GM21515 (cell line): ENCODE measurements at regions not wholly inside any gene's neighbourhood (a gene's known extent, or its start where the extent isn't known, plus 50 kb on each side); places are given as distances from the start of the nearest gene placed in this dataset.

ENCODE experiments used
- ATAC-seq: cut with Tn5 transposase; IDR thresholded peaks from one replicate; pipeline ENCODE4 v1.9.1; 2021; ENCODE audit not compliant: unreplicated experiment

GRCh38 chr20:50401587-50402418 lies 108.4 kb upstream of the PTPN1 start:
- ATAC-seq, result no peak

- no peak for ATAC-seq
Measured at GRCh38 chr20:50403565-50404418, 106.4 kb upstream of the PTPN1 start.

GRCh38 chr20:50404419-50405234 lies 105.6 kb upstream of the PTPN1 start:
- ATAC-seq, result no peak

DNA sequence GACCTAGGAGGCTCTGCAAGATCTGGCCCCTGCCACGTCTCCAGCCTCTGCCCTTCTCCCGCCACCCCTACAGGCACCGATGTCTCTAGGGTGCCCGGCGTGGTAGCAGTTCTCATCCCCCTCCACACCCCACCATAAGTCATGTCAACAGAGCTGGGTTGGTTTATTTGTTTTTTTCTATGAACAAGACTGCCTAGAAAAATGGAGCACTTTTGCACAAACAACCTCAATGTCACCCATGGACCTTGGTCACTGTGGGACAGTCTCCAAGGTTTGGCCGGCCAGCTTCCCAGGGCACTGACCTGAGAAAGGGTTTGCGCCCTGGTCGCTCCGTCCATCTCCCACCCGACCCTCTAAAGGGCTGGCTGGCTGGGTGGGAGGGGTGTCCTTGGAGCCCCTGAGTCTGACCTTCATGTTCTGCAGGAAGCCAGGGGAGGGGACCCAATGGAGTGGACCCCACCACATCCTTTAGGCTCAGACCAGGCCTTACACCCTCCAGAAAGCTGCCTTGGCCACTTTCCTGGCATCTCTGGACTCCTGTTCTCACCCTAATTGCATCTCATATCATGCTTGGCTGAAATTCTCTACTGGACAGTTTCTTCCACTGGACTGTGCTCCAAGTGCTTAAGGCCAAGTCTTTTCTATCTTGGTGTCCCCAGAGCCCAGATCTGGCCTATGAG lies 104.8 kb upstream of the PTPN1 start:
- no peak for ATAC-seq

DNA sequence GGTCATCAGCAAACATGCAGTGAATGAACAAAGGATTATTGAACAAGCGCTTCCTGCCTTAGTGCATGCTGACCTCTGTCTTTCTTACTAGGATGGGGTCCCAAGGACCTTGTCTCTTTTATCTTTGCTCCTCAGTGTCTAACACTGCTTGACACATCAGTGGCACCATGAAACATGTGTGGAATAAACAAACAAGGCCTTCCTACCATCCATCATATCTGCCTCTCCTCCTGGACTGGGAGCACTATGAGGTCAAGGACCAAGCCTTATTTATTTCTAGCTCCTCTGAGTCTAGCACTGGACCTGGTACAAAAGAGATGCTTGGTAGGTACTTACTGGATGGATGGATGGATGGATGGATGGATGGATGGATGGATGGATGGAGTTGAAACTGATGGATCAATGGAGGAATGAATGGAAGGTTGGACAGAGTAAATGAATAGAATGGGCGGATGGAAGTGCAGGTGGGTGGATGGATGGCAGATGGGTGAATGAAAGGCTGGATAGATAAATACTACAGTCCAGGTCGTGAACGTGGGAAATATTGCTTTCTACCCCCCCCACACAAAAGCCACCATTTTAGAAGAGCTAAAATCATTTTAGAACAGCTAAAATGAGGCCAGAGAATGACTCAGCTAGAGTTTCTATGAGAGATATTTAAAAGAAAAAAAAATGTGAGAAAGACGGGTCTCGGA lies 104.1 kb upstream of the PTPN1 start:
- ATAC-seq, result no peak

DNA sequence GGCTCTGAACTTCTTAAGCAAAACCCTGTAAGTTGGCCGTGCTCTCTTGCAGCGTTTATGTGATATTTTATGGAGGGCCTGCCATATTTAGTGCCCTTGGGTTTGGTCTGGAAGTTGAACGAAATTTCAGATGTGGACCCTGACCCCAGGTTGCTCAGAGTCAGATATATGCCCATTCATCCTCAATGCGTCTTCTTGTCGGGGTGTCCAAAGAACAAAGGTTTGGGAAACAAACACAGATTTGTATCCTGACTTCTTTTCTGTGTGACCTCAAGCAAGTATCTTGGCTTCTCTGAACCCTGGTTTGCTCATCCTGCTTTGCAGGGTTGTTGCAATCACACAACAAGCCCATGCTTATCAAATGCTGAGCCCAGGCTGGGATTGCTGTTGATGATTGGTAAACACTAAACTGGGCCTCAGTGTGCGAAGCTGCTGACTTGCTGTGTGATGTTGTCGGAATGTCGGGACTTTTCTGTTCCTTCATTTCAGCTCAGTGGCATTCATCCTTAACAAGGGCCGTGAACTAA lies 103.5 kb upstream of the PTPN1 start:
- no peak for ATAC-seq

DNA sequence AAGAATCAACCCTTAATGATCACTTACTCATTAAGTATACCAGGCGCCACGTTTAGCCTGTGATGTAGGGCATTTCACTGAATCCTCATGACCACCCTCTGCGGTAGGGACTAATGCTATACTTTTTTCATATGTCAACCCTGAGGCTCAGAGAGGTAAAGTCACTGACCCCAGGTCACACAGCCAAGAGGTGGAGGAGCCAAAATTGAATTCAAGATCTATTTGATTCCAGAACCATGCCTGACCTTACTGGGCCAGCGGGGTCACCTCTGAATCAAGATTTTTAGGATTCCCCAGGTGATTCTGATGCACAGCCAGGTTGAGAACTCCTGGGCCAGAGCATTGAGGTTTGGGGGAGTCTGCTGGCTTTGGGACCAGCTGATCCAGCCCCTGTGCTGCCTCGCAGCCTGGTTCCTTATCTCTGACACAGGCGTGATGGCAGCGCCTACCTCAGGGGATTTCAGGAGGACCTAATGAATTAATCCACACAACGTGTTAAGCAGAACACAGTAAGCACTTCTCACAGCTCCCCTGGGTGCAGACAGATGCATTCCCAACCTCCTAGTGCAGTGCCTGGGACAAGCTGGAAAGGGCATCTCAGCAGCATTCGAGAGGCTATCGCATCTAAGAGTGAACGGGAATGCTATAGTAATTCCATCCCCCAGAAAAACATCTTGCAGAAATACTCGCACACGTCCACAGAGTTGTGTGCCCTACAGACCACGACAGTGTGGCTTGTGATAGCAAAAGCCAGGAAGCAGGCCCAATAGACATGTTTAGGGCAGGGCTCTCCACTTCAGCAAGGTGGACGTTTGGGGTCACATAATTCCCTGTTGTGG lies 101.4 kb upstream of the PTPN1 start:
- no peak for ATAC-seq

GRCh38 chr20:50409495-50409894 lies 100.7 kb upstream of the PTPN1 start:
- no peak for ATAC-seq

DNA sequence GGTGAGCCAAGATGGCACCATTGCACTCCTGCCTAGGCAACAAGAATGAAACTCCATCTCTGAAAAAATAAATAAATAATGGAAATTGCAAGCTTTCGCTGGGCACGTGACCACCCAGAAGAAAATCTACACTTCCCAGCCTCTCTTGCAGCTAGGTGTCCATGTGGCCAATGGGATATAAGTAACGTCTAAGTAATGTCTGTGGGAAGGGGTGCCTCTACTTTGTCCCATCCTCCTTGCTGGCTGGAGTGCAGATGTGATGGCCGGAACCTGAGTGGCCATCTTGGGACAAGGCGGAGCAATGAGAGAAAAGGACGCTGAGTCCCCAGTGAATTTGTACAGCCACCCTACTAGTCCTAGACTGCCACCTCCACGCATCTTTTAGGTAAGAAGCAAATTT lies 99.8 kb upstream of the PTPN1 start:
- no peak for ATAC-seq

GRCh38 chr20:50412069-50412468 lies 98.1 kb upstream of the PTPN1 start:
- no peak for ATAC-seq

DNA sequence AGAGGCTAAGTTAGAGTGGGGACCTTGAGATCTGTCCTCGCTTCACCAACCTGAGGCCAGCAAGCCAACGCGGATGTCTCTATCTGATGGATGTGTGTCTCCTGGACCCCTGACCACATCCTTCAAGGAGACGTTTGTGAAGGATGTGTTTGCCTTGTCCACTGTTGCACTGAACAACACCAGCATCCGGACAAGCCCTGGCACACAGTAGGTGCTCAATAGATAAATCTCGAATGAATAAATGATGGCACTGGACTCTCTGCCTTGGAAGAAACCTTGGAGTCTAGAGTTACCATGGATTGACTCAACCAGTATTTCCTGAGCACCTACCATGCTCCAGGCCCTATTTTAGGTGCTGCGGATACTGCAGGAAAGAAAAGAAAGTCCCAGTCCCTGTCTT lies 97.7 kb upstream of the PTPN1 start:
- ATAC-seq, result no peak

DNA sequence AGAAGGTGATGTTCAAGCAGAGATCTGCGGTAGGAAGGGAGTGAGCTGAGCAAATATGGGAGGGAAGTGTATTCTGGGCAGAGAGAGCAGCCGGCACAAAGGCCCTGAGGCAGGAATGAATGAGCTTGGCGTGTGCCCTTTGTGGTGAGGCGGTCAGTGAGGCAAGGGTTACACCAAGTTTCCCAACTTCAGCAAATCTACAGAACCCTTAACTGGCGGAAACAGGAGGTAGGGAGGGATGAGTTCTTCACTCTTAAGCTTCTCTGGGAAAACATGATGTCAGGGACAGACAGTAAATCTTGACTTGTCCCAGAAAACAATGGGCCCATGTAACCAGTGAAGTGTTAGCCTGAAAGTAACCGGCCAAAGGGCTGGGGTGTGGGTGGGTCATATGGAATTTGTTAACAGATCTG lies 97.1 kb upstream of the PTPN1 start:
- ATAC-seq, result no peak

GRCh38 chr20:50415021-50415515 lies 95.1 kb upstream of the PTPN1 start:
- ATAC-seq, result no peak

- no peak for ATAC-seq
Measured at GRCh38 chr20:50415516-50416268, 94.5 kb upstream of the PTPN1 start.

DNA sequence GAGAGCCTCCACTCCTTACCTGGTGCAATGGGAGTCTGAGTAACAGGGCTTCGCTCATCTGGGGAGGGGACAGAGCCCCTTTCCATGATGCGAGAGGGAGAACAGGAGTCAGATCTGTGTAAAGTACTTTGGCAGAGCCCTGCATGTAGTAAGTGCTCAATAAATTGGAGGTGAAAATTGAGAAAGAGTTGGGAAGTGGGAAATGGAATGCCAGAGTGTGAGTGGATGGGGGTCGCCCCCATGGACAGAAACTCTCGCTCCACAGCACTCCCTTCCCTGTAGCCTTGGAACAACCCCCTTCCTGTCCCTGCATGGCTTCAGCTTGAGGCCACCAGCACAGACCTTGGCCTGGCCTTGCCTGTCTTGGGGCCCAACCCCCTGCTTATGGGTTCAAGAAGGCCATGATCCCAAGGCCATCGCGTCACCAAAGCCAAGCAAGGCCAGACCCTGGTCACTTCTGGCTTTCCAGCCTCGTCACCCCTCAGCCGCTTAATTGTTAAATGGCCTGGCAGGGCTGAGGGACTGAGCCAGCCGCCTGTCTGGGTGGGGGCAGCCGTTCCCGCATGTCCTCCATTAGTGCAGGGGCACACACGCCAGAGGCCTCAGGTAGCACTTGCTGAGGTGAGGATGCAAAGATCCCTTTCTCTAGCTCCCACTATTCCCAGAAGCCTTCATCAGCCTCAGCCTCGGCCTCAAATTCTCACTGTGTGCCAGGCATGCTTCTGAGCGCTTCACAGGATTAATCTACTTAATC lies 93.7 kb upstream of the PTPN1 start:
- no peak for ATAC-seq

GRCh38 chr20:50417023-50417329 lies 93.2 kb upstream of the PTPN1 start:
- ATAC-seq, result no peak

- ATAC-seq, result no peak
Measured at GRCh38 chr20:50417484-50418235, 92.5 kb upstream of the PTPN1 start.
